ENCODE measurements at regions not wholly inside any gene's neighbourhood (a gene's known extent, or its start where the extent isn't known, plus 50 kb on each side); places are given as distances from the start of the nearest gene placed in this dataset.

DNA sequence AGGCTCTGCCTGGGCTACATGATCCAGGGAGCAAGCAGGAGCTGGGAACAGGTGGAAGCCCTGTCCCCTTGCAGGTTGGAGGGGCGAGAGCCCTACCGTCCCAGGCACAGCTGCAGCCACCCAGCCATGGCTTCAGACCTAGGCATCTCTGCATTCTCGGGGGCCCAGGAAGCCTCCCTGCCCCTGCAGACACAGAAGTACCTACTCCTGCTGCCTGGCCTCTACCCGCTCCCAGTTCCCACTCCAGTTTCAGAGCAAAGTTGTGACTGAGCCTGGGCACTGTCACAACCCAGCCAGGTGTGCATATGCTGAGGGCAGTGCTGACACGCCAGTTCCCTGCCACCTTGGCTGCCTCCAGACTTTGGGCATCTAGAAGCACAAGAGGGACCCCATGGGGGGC, 645.9 kb downstream of the HTR1B start:
- intact Hi-C loops (cut with DNase I; ENCODE audit: low total_unique reads) (no loop called here), in situ Hi-C loops (cut with MboI; ENCODE audit: low sequenced_read_pairs in 4 of 4) (no loop called here)
- Histone ChIP-seq H3K27ac (no peak overlapping the region), H3K4me1 (no peaks in the 10 kb centered on the region), H3K4me3 (no peak overlapping the region), H3K27me3 (no peaks in the 10 kb centered on the region), H3K9me3 (no peaks in the 10 kb centered on the region), H3K36me3 (no peaks in the 10 kb centered on the region)
- TF ChIP-seq, protein P1, sequence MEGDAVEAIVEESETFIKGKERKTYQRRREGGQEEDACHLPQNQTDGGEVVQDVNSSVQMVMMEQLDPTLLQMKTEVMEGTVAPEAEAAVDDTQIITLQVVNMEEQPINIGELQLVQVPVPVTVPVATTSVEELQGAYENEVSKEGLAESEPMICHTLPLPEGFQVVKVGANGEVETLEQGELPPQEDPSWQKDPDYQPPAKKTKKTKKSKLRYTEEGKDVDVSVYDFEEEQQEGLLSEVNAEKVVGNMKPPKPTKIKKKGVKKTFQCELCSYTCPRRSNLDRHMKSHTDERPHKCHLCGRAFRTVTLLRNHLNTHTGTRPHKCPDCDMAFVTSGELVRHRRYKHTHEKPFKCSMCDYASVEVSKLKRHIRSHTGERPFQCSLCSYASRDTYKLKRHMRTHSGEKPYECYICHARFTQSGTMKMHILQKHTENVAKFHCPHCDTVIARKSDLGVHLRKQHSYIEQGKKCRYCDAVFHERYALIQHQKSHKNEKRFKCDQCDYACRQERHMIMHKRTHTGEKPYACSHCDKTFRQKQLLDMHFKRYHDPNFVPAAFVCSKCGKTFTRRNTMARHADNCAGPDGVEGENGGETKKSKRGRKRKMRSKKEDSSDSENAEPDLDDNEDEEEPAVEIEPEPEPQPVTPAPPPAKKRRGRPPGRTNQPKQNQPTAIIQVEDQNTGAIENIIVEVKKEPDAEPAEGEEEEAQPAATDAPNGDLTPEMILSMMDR (IDR thresholded peaks at IDR 0.05 in 4 of 5, conservative IDR thresholded peaks at IDR 0.05 in 1 of 5) = no peak
- no peak for TF ChIP-seq POLR2A (IDR thresholded peaks at IDR 0.05)
- no peak for ATAC-seq
- DNase-seq = no peak

GRCh38 chr6:76814496-76815458, 648.5 kb downstream of the HTR1B start:
- TF ChIP-seq, protein P1 (IDR thresholded peaks at IDR 0.05 in 4 of 5, conservative IDR thresholded peaks at IDR 0.05 in 1 of 5) = no peak
- no peak for TF ChIP-seq POLR2A (IDR thresholded peaks at IDR 0.05)
- DNase-seq (no peak), ATAC-seq (no peak)
- H3K27me3 ChIP-seq = no peaks in the 10 kb centered on the region
- no peak overlapping the region for H3K27ac ChIP-seq
- no peaks in the 10 kb centered on the region for H3K36me3 ChIP-seq
- H3K4me3 ChIP-seq = no peak overlapping the region
- no peaks in the 10 kb centered on the region for H3K4me1 ChIP-seq
- no peaks in the 10 kb centered on the region for H3K9me3 ChIP-seq
- in situ Hi-C loops (cut with MboI; ENCODE audit: low sequenced_read_pairs in 4 of 4) = no loop called here
- intact Hi-C loops (cut with DNase I; ENCODE audit: low total_unique reads) = no loop called here

GRCh38 chr6:76810286-76810685, 653.0 kb downstream of the HTR1B start:
- no peaks in the 10 kb centered on the region for H3K4me1 ChIP-seq
- in situ Hi-C loops (cut with MboI; ENCODE audit: low sequenced_read_pairs in 4 of 4) (no loop called here), intact Hi-C loops (cut with DNase I; ENCODE audit: low total_unique reads) (no loop called here)
- H3K4me3 ChIP-seq = no peak overlapping the region
- H3K27ac ChIP-seq = no peak overlapping the region
- H3K36me3 ChIP-seq = no peaks in the 10 kb centered on the region
- ATAC-seq = no peak
- DNase-seq = no peak
- no peaks in the 10 kb centered on the region for H3K27me3 ChIP-seq
- no peaks in the 10 kb centered on the region for H3K9me3 ChIP-seq
- TF ChIP-seq, protein P1 (IDR thresholded peaks at IDR 0.05 in 4 of 5, conservative IDR thresholded peaks at IDR 0.05 in 1 of 5) = no peak
- TF ChIP-seq POLR2A (IDR thresholded peaks at IDR 0.05) = no peak

DNA sequence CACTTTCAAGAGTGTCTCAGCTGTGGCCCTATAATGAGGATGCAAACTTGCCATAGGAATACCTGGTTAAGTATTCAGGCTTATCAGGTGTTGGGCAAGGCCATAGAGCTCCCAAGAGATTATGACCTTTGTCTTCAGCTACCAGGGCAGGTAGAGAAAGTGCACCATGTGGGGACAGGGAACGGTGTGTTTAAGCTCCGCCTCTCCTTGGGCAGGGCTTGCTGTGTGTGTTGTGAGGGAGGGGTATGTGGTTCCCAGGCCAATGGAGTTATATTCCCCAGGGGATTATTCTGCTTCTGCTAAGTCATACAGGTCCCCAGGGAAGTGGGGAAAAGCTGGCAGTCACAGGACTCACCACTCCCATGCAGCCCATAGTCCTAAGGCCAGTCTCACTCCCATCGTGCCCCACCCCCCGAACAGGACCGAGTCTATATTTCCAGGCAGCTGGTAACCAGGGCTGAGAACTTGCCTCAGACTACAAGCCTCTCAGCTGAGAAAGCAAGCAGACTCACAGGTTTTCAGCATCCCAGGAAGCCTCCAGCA, 660.2 kb downstream of the HTR1B start:
- H3K9me3 ChIP-seq = no peaks in the 10 kb centered on the region
- no peak overlapping the region for H3K27ac ChIP-seq
- no peaks in the 10 kb centered on the region for H3K27me3 ChIP-seq
- no peaks in the 10 kb centered on the region for H3K36me3 ChIP-seq
- TF ChIP-seq, protein P1 (IDR thresholded peaks at IDR 0.05 in 4 of 5, conservative IDR thresholded peaks at IDR 0.05 in 1 of 5) = no peak
- TF ChIP-seq POLR2A (IDR thresholded peaks at IDR 0.05) = no peak
- ATAC-seq (no peak), DNase-seq (no peak)
- intact Hi-C loops (cut with DNase I; ENCODE audit: low total_unique reads) (no loop called here), in situ Hi-C loops (cut with MboI; ENCODE audit: low sequenced_read_pairs in 4 of 4) (no loop called here)
- no peaks in the 10 kb centered on the region for H3K4me1 ChIP-seq
- no peak overlapping the region for H3K4me3 ChIP-seq

Data from gastrocnemius medialis (tissue), 4 donors.